ENCODE measurements at regions not wholly inside any gene's neighbourhood (a gene's known extent, or its start where the extent isn't known, plus 50 kb on each side); places are given as distances from the start of the nearest gene placed in this dataset.

DNA sequence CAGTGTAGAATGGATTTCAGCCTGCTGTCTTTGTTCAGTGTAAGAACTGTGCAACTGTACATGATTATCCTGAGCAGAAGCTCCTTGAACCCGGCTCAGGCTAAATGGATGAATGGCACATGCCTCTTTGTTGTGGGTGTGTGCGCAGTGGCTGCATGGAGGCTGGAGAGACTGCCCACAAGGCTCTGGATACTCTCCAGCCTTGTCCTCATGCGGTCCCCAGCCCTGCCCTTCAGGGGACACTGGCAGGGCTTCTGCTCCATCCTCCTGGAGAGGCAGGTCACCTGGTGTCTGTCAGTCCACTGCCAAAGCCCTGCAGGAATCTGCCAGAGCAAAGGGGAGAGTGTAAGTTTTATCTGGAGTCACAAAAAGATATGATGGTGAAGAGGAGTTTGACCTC is 241.7 kb upstream of the EXOC2 start:
- no peak for TF ChIP-seq CTCF (IDR thresholded peaks at IDR 0.05)
- TF ChIP-seq EZH2phosphoT487 (IDR thresholded peaks at IDR 0.05): no peak
